ENCODE measurements at regions not wholly inside any gene's neighbourhood (a gene's known extent, or its start where the extent isn't known, plus 50 kb on each side); places are given as distances from the start of the nearest gene placed in this dataset.

- TF ChIP-seq CTCF (IDR thresholded peaks at IDR 0.05; ENCODE audit: low read depth, low read length): no peak
- no peak for TF ChIP-seq EZH2phosphoT487 (IDR thresholded peaks at IDR 0.05; ENCODE audit: low read depth)
These were observed 82.7 kb upstream of the OLFM1 start for GRCh38 chr9:135004772-135005171.

Data from OCI-LY3 (cell line).